ENCODE measurements at regions not wholly inside any gene's neighbourhood (a gene's known extent, or its start where the extent isn't known, plus 50 kb on each side); places are given as distances from the start of the nearest gene placed in this dataset.
"Not testable (repeated sequence)": the region's sequence is repeated elsewhere in the genome, so short reads cannot be mapped to it uniquely, and the experiment has no call there.

DNA sequence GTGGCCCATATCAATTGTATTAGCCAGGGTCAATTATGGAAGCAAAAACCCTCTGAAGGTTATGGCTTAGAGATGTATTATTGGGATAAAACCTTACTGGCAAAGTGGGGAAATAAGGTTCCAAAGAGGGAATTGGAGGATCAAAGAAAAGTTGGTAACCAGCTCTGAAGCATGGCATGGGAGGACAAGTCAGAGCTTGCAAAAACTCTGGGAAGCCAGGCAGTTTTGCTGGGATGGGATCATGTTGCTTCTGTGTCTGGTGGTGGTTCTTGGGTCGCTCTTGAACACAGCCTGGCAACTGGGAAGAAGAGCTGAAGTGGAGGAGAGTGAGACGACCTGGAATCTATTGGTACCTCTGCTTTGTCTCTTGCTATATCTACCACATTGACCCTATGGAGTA is 162.6 kb downstream of the PMAIP1 start:
- DNase-seq (ENCODE audit: low read depth): no peak

- no peak for DNase-seq (ENCODE audit: low read depth)
These were observed 160.8 kb downstream of the PMAIP1 start for GRCh38 chr18:60060578-60060977.

DNA sequence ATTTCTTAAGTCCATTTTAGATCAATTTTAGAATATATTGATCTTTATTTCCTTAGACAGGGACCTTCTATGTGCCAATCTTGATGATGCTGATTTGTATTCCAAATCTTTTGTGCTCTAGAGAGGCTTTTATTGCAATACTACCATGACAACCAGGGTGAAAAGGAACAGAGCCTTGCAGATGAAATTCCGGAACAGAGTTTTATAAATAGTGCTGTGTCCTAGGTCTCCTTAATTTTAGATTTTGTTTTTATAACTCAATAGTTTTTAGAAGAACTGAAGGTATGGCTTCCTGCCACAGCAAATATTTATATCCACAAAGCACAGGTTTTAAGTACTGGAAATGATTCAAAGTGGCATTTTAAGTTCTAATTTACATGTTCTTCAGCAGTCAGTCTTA is 160.2 kb downstream of the PMAIP1 start:
- no peak for DNase-seq (ENCODE audit: low read depth)

- no peak for DNase-seq (ENCODE audit: low read depth)
These were observed 159.4 kb downstream of the PMAIP1 start for GRCh38 chr18:60059216-60059615.

DNA sequence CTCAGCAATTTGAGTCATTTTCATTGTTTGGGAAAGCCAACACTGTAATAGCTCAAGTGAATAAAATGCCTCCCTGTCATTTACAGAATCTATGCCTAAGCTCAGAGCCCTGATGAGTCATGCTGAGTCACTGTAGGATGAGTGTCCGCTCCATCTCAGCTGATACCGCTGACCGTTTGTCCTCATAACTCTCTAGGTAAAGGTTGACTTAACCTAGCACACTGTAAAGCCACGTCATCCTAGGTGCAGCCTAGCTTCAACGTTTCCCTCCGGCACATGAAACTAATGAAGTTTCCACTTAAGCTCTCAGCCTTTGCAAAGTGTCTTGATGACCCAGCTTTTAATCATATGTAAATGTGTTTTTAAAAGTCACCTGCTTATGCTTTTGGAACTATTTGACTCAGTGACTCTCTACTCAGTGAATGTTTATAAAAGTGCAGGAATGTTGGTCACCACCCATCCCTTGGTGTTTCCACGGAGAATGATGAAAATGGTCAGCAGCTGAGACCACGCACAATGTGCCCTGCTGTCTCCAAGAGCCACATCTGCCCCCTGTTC is 154.0 kb downstream of the PMAIP1 start:
- no peak for DNase-seq (ENCODE audit: low read depth)

DNA sequence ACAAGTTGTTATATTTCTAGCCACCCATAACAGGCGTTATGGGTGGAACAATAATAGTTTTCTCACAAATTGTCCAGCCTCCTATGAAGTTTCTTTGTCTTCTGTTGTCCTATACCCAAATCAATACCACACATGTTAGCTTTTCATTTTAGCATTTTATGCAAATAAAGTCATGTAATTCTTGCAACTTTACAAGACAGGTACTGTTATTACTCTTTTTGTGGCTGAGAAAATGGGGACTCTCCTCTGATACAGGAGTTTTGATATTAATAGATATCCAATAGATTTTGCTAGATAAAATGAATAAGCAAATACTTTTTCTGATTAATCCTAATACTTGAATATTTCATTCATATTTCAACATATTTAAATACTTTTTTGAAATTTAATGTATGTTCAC is 151.0 kb downstream of the PMAIP1 start:
- no peak for DNase-seq (ENCODE audit: low read depth)

- DNase-seq (ENCODE audit: low read depth): no peak
These were observed 149.4 kb downstream of the PMAIP1 start for GRCh38 chr18:60049172-60049571.

GRCh38 chr18:60047556-60047955 is 147.8 kb downstream of the PMAIP1 start:
- DNase-seq (ENCODE audit: low read depth): no peak

DNA sequence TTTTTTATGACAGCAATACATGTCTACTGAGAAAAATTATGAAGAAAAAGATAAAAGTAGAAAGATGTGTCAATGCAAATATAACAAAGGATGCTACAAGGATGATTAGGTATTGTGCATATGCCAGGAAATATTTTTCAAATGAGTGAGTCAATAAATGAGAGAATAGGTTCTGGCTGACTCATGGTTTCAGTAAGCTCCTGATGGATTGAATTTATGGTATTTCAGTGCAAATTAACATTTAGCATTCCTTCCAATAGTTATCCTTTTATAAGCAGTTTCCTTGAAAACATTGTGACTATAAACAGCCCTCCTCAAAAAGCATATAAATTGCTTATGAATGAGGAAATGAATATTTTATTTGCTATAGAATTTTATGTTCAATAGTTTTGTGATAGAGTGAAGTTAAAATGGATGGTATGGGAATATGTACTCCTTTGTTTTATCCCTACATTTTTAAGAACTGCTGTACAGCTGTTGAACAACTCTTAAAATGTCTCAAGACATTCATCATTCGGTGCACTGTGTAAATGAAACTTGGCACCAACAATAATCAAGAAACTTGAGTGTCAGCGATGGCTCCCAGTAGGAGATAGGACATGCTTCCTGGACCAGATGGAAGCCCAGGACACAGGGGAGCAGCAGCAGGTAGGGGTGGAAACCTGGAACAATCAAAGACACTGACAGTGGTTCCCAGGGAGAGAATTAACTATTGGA is 144.7 kb downstream of the PMAIP1 start:
- DNase-seq (ENCODE audit: low read depth): no peak

DNA sequence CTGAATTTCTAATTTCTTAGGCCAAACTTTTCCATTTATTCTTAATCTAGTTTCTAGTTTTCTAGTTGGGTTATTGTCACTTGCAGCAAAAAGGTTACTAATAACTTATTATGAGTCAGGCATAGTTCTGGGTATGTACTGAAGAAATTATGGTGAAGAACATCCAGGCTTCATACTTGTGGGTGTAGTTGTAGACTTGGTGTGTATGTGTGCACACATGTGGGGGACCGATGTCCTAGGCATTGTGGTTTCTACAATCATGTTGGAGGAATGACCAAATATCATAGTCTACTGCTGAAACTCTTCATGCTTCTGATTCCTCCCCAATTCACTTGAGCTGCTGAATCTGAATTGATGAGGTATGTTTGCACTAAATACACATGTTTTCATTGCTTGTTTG is 141.2 kb downstream of the PMAIP1 start:
- DNase-seq (ENCODE audit: low read depth): no peak

DNA sequence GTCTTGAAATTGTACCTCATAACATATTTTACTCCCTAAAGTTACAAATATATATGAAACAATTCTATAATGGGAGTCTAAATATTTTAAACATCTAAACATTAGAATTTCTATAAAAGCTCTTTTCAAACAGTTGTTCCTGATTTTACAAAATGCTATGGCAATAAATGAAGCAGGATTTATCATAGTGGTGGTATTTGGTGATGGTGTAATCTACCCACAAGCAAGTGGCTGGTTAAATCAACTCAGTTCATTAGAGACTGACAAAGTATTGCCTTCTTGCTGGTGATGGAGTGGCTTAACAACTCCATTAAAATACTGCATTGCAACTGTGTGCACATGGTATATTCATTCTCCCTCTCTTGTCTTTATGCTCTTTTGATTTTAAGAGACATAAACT is 138.9 kb downstream of the PMAIP1 start:
- no peak for DNase-seq (ENCODE audit: low read depth)

GRCh38 chr18:60027397-60027796 is 127.6 kb downstream of the PMAIP1 start:
- DNase-seq (ENCODE audit: low read depth): no peak

- no peak for DNase-seq (ENCODE audit: low read depth)
These were observed 125.1 kb downstream of the PMAIP1 start for GRCh38 chr18:60024857-60025256.

DNA sequence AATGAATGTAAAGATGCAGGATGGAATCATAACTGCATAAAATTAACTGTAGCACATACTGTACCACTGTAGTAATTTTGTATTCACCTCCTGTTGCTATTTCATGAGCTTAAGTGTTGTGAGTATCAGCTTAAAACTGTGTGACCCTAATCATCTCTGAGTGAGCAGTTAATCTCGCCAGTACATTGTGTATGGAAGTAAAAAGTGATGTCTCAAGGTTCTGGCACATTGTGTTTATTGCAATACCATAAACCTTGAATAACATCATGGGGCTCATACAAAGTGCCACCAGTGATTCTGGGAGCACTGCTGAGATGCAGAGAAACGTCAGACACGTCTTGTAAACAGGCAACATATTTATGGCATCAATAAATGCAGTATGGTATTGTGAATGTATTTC is 124.5 kb downstream of the PMAIP1 start:
- DNase-seq (ENCODE audit: low read depth): no peak

DNA sequence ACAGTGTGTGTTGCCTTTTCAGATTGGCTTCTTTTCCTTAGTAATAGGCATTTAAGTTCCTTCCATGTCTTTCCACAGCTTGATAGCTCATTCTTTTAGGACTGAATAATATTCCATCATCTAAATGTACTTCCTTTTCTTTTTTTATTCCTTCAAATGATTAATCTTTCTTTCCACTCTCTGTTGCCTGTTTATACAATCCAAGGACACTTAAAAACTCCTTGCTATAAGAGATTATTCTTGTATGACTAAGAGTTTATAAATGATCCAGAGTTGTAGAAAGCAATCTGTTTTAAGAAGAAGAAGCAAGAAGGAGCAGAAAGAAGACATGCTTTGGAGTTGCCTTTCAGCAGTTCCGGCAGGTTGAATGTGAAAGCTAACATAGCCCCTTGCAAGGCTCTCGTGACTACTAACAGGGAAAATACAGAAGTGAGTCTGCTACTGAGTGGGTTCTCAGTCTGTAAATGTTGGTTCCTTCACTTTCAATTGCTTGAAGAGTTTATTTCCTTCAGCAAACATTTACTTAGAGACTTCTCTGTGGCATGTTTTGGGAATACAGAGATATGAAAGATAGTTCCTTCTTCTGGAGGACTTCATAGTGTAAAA is 123.0 kb downstream of the PMAIP1 start:
- no peak for DNase-seq (ENCODE audit: low read depth)

DNA sequence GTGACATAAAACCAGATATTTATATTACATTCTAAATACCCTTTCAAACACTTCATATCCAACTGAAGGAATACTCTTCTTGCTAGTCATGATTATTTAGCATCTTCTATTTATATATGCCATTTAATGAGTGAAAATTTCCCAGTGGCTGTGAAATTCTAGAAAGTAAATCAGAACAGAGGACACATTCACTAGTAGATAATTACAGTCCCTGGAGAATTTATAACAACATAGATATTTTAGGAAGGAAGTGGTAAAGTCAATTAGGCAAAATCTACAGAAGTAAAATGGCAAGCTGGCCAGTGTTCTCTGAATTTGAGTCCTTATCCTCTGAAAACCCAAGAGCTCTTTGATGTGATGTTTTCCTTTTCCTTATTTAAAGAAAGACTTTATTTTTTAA is 121.8 kb downstream of the PMAIP1 start:
- DNase-seq (ENCODE audit: low read depth): no peak

DNA sequence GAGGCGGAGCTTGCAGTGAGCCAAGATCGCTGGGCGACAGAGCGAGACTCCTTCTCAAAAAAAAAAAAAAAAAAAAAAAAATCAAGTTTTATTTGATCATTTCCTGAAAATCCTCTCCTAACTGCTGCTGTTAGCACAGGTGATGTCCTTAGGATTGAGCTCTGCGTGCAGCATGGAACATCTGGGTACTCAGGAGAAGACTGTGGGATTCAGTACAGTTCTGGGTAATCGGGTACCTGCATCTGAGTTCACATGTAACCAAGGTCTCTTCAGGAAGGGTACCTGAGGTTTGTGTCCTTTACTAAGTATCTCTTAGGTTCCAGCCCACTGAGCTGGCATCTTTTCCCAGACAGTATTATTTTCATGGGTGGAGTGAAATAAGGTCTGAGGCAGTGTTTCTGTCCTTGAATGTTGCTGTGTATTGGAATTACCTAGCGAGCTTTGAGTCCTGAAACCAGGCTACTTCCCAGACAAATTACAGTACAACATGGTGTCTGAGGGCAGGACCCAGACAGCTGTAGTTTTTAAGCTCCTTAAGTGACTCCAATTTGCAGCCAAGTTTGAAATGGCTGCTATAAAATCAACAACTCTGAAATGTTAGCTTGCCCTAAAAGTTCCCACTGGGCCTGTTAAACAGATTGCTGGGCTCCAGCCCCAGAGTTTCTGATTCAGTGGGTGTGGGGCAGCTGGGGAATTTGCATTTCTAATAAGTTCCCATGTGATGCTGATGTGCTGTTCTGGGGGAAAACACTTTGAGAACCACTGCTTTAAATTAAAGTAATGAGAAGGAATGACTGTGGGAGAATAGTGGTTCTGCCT is 120.5 kb downstream of the PMAIP1 start:
- no peak for DNase-seq (ENCODE audit: low read depth)

- no peak for DNase-seq (ENCODE audit: low read depth)
These were observed 119.7 kb downstream of the PMAIP1 start for GRCh38 chr18:60019463-60019840.

DNA sequence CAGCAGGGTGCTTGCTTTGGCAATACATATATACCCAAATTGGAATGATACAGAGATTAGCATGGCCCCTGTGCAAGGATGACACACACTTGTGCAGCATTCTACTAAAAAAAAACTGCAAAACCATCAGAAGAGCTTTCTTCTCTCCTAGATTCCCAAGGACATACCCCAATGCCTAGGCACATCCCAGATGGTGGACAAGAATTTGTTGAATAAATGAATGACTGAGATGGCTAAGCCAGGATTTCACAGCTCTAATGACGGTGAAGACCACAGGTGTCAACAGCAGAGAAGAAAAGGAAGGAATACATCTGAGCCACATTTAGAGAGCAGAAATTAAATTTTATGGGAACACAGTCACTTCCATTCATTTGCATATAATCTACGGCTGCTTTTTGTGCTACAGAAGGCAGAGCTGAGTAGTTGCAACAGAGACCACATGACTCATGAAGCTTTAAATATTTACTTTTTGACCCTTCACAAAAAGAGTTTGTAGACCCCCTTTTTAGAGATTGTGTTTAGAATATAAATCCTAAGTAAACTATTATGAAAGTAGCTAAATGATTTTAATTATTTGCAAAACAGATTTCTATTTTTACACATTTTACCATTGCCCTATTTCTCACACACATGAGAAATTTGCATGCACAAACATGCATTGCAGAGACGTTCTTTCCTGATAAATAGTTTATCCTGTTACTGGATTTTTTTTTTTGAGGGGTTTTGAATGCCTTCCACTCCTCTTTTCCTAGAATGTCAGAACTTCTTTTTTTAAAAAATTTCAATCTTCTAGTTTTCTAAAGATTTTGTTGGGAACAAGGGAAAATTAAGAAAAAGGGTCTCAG is 119.0 kb downstream of the PMAIP1 start:
- DNase-seq (ENCODE audit: low read depth): no peak

DNA sequence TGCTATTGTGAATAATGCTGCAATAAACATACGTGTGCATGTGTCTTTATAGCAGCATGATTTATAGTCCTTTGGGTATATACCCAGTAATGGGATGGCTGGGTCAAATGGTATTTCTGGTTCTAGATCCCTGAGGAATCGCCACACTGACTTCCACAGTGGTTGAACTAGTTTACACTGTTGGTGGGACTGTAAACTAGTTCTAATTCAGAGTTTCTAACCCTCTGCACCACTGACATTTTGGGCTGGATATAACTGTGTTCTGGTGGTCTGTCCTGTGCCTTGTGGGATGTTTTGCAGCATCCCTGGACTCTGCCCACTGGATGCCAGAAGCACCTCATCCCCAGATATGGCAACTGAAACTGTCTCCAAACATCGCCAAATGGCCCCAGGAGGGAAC is 118.3 kb downstream of the PMAIP1 start:
- DNase-seq (ENCODE audit: low read depth): not testable (repeated sequence)

- no peak for DNase-seq (ENCODE audit: low read depth)
These were observed 117.6 kb downstream of the PMAIP1 start for GRCh38 chr18:60017371-60017770.

DNA sequence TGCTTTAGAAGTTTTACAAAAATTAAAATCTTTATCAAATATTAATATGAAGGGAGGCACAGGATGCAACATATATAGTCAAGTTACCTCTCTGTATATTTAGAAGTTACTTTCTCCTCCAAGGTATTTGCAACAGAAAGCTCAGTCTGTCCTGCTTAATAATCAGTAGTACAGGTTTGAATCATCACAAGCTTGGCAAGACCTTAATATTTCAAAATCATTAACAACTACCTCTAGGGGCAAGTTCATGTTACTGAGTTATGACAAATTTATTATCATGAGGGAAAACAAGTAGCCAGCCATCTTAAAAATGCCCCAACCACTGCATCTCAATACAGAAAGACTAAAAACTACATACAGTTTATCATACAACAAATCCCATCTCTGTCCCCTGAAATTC is 116.0 kb downstream of the PMAIP1 start:
- not testable (repeated sequence) for DNase-seq (ENCODE audit: low read depth)
